Transverse colon (tissue), 3 donors: ENCODE measurements at regions not wholly inside any gene's neighbourhood (a gene's known extent, or its start where the extent isn't known, plus 50 kb on each side); places are given as distances from the start of the nearest gene placed in this dataset.

Experiments used
- CTCF ChIP-seq, 5 experiments: fragments of 200-600 bp in 3 of 5; fragments of 450-650 bp in 2 of 5; sonication (generic) in 3 of 5; IDR thresholded peaks; 1 replicate in 2 of 5; 2 replicates in 3 of 5; pipeline ENCODE4 v1.5.1; 2016 to 2017; ENCODE audit warnings: antibody characterized with exemption in 5 of 5, inconsistent platforms in 3 of 5, mild to moderate bottlenecking in 2 of 5, moderate library complexity in 1 of 5
- POLR2A ChIP-seq: fragments of 450-650 bp; IDR thresholded peaks from one replicate; pipeline ENCODE4 v1.6.1; 2016; ENCODE audit warnings: antibody characterized with exemption, mild to moderate bottlenecking, moderate library complexity

DNA sequence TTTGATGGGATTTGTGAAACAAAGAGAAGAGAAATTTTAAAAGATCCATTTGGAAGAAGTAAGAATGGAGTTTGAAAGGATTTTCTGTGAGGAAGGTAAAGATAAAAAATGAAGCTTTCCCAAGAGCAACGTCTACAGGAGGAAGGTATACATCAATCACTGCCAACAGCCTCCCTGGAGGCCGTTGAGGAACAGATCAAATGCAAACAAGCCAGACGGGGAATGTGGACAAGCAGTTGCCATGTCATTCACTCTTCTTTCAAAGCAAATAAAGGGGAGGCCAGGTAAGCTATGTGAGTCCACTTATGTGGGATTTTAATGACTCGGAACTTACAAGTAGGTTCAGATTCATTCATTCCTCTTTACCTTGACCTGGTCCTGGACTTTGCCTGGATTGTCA is 1020.5 kb upstream of the AGA start:
- TF ChIP-seq CTCF (IDR thresholded peaks at IDR 0.05) (no peak), POLR2A (no peak)
